Thymus (tissue), 11 donors: ENCODE measurements at regions not wholly inside any gene's neighbourhood (a gene's known extent, or its start where the extent isn't known, plus 50 kb on each side); places are given as distances from the start of the nearest gene placed in this dataset.
A peak's percentile ranks its signal among the peaks of the same experiment; 100 is the strongest.

ENCODE experiments used
- DNase-seq, 9 donors: peaks; one replicate each; pipeline ENCODE4 v3.0.0-alpha.2; 2013; ENCODE audit warnings: low spot score in 9 of 9, low read depth in 6 of 9, missing footprints in 1 of 9
- H3K27ac ChIP-seq, 2 donors: one replicate each; pipeline ENCODE4 v1.5.1; 2013; ENCODE audit warnings: control low read depth in 1 of 2, low read depth in 1 of 2, low read length in 1 of 2, mild to moderate bottlenecking in 1 of 2, moderate library complexity in 1 of 2
- H3K27me3 ChIP-seq, 2 donors: one replicate each; pipeline ENCODE4 v1.5.1; 2013; ENCODE audit warnings: low read length in 1 of 2; ENCODE audit not compliant: control insufficient read depth in 2 of 2, insufficient read depth in 1 of 2
- H3K36me3 ChIP-seq, 2 donors: one replicate each; pipeline ENCODE4 v1.5.1; 2013; ENCODE audit warnings: low read length in 1 of 2, mild to moderate bottlenecking in 1 of 2, moderate library complexity in 1 of 2; ENCODE audit not compliant: control insufficient read depth in 2 of 2, insufficient read depth in 2 of 2
- H3K4me1 ChIP-seq, 2 donors: one replicate each; pipeline ENCODE4 v1.5.1; 2013; ENCODE audit warnings: low read length in 2 of 2; ENCODE audit not compliant: control insufficient read depth in 2 of 2, insufficient read depth in 2 of 2
- H3K4me3 ChIP-seq, 2 donors: one replicate each; pipeline ENCODE4 v1.5.1; 2013; ENCODE audit warnings: low read length in 2 of 2, control low read depth in 1 of 2, mild to moderate bottlenecking in 1 of 2
- H3K9me3 ChIP-seq, 2 donors: one replicate each; pipeline ENCODE4 v1.5.1; 2013; ENCODE audit warnings: low read length in 1 of 2, mild to moderate bottlenecking in 1 of 2; ENCODE audit not compliant: control insufficient read depth in 2 of 2, insufficient read depth in 1 of 2
- WGBS: extraction: QIAGEN DNeasy Blood & Tissue Kit; methylation state at CpG from one replicate; pipeline ENCODE4 v1.1.7; 2013; 5-methylcytosine and 5-hydroxymethylcytosine counted together
- donor health status: healthy.

GRCh38 chr5:4676934-4677333, 463.2 kb upstream of the ADAMTS16 start:
- WGBS: 93% methylated on average over 4 of the region's 4 CpGs
- H3K27ac ChIP-seq: no peak overlapping the region
- no peaks in the 10 kb centered on the region for H3K4me1 ChIP-seq
- no peaks in the 10 kb centered on the region for H3K36me3 ChIP-seq
- no peaks in the 10 kb centered on the region for H3K27me3 ChIP-seq
- H3K4me3 ChIP-seq: no peak overlapping the region
- H3K9me3 ChIP-seq: no peaks in the 10 kb centered on the region
- no peak for DNase-seq

- H3K9me3 ChIP-seq: no peaks in the 10 kb centered on the region
- H3K4me3 ChIP-seq: no peak overlapping the region
- DNase-seq: no peak
- no peaks in the 10 kb centered on the region for H3K4me1 ChIP-seq
- no peaks in the 10 kb centered on the region for H3K36me3 ChIP-seq
- H3K27ac ChIP-seq: no peak overlapping the region
- H3K27me3 ChIP-seq: no peaks in the 10 kb centered on the region
Measured at GRCh38 chr5:4684946-4685345, 455.2 kb upstream of the ADAMTS16 start.

- Histone ChIP-seq H3K27ac (no peak overlapping the region), H3K4me1 (no peaks in the 10 kb centered on the region), H3K36me3 (no peaks in the 10 kb centered on the region), H3K4me3 (no peak overlapping the region), H3K27me3 (no peaks in the 10 kb centered on the region), H3K9me3 (no peaks in the 10 kb centered on the region)
- 95% methylated on average over 6 of the region's 6 CpGs for WGBS
- no peak for DNase-seq
Measured at GRCh38 chr5:4698596-4698995, 441.5 kb upstream of the ADAMTS16 start.

- DNase-seq: no peak
- H3K27me3 ChIP-seq: no peaks in the 10 kb centered on the region
- no peaks in the 10 kb centered on the region for H3K9me3 ChIP-seq
- H3K4me3 ChIP-seq: no peak overlapping the region
- H3K27ac ChIP-seq: no peak overlapping the region
- no peaks in the 10 kb centered on the region for H3K4me1 ChIP-seq
- 85% methylated on average over 6 of the region's 6 CpGs for WGBS
- H3K36me3 ChIP-seq: no peaks in the 10 kb centered on the region
Measured at GRCh38 chr5:4699592-4699991, 440.5 kb upstream of the ADAMTS16 start.

GRCh38 chr5:4700069-4700468, 440.1 kb upstream of the ADAMTS16 start:
- Histone ChIP-seq H3K27ac (no peak overlapping the region), H3K9me3 (no peaks in the 10 kb centered on the region), H3K27me3 (no peaks in the 10 kb centered on the region), H3K4me3 (no peak overlapping the region), H3K36me3 (no peaks in the 10 kb centered on the region), H3K4me1 (no peaks in the 10 kb centered on the region)
- WGBS: 52% methylated on average over 7 of the region's 7 CpGs
- peak in 5 of 9 donors; percentile 0 to 23 (median 3) for DNase-seq

GRCh38 chr5:4700871-4701270, 439.3 kb upstream of the ADAMTS16 start:
- Histone ChIP-seq H3K27ac (no peak overlapping the region), H3K4me1 (no peaks in the 10 kb centered on the region), H3K36me3 (no peaks in the 10 kb centered on the region), H3K4me3 (no peak overlapping the region), H3K9me3 (no peaks in the 10 kb centered on the region), H3K27me3 (no peaks in the 10 kb centered on the region)
- 82% methylated on average over 3 of the region's 3 CpGs for WGBS
- no peak for DNase-seq

GRCh38 chr5:4703931-4704458, 436.1 kb upstream of the ADAMTS16 start:
- Histone ChIP-seq H3K4me1 (no peaks in the 10 kb centered on the region), H3K27ac (no peak overlapping the region), H3K36me3 (no peaks in the 10 kb centered on the region), H3K9me3 (no peaks in the 10 kb centered on the region), H3K4me3 (no peak overlapping the region), H3K27me3 (no peaks in the 10 kb centered on the region)
- DNase-seq: no peak
- WGBS: 89% methylated on average over 4 of the region's 4 CpGs

GRCh38 chr5:4704951-4705350, 435.2 kb upstream of the ADAMTS16 start:
- no peaks in the 10 kb centered on the region for H3K9me3 ChIP-seq
- H3K4me1 ChIP-seq: no peaks in the 10 kb centered on the region
- no peak overlapping the region for H3K4me3 ChIP-seq
- no peaks in the 10 kb centered on the region for H3K27me3 ChIP-seq
- H3K27ac ChIP-seq: no peak overlapping the region
- DNase-seq: no peak
- WGBS: 90% methylated on average over 3 of the region's 3 CpGs
- no peaks in the 10 kb centered on the region for H3K36me3 ChIP-seq

GRCh38 chr5:4716781-4717180, 423.3 kb upstream of the ADAMTS16 start:
- Histone ChIP-seq H3K4me3 (no peak overlapping the region), H3K36me3 (no peaks in the 10 kb centered on the region), H3K4me1 (no peaks in the 10 kb centered on the region), H3K27me3 (no peaks in the 10 kb centered on the region), H3K27ac (no peak overlapping the region), H3K9me3 (no peaks in the 10 kb centered on the region)
- DNase-seq: no peak
- WGBS: 32% methylated on average over 4 of the region's 4 CpGs

- Histone ChIP-seq H3K27me3 (no peaks in the 10 kb centered on the region), H3K36me3 (no peaks in the 10 kb centered on the region), H3K9me3 (no peaks in the 10 kb centered on the region), H3K4me1 (no peaks in the 10 kb centered on the region), H3K27ac (no peak overlapping the region), H3K4me3 (no peak overlapping the region)
- DNase-seq: no peak
- 77% methylated on average over 1 of the region's 1 CpG for WGBS
Measured at GRCh38 chr5:4717446-4717845, 422.7 kb upstream of the ADAMTS16 start.
